ENCODE measurements at regions not wholly inside any gene's neighbourhood (a gene's known extent, or its start where the extent isn't known, plus 50 kb on each side); places are given as distances from the start of the nearest gene placed in this dataset.
"Not testable (repeated sequence)": the region's sequence is repeated elsewhere in the genome, so short reads cannot be mapped to it uniquely, and the experiment has no call there.

- DNase-seq, result no peak
Measured at GRCh38 chr16:50497592-50497991, 50.6 kb upstream of the NKD1 start.

GRCh38 chr16:50496990-50497389 is 51.2 kb upstream of the NKD1 start:
- no peak for DNase-seq

- no peak for DNase-seq
Measured at GRCh38 chr16:50495673-50496072, 52.5 kb upstream of the NKD1 start.

- DNase-seq, result no peak
Measured at GRCh38 chr16:50494501-50495491, 53.4 kb upstream of the NKD1 start.

GRCh38 chr16:50491516-50491915 is 56.7 kb upstream of the NKD1 start:
- no peak for DNase-seq

- no peak for DNase-seq
Measured at GRCh38 chr16:50490828-50491227, 57.4 kb upstream of the NKD1 start.

GRCh38 chr16:50489182-50489581 is 59.0 kb upstream of the NKD1 start:
- no peak for DNase-seq

GRCh38 chr16:50487528-50487927 is 60.7 kb upstream of the NKD1 start:
- no peak for DNase-seq

- not testable (repeated sequence) for DNase-seq
Measured at GRCh38 chr16:50486162-50486561, 62.0 kb upstream of the NKD1 start.

GRCh38 chr16:50485232-50485631 is 63.0 kb upstream of the NKD1 start:
- no peak for DNase-seq

- no peak for DNase-seq
Measured at GRCh38 chr16:50482271-50482670, 65.9 kb upstream of the NKD1 start.

GRCh38 chr16:50480206-50480605 is 68.0 kb upstream of the NKD1 start:
- DNase-seq, result peak in 1 of 2 donors; percentile 79

- no peak for DNase-seq
Measured at GRCh38 chr16:50479771-50480170, 68.4 kb upstream of the NKD1 start.

GRCh38 chr16:50478773-50479149 is 69.4 kb upstream of the NKD1 start:
- no peak for DNase-seq

- DNase-seq, result no peak
Measured at GRCh38 chr16:50478075-50478772, 70.0 kb upstream of the NKD1 start.

- DNase-seq, result no peak
Measured at GRCh38 chr16:50476486-50477255, 71.5 kb upstream of the NKD1 start.

GRCh38 chr16:50475170-50475569 is 73.0 kb upstream of the NKD1 start:
- DNase-seq, result no peak

GRCh38 chr16:50474138-50474537 is 74.1 kb upstream of the NKD1 start:
- no peak for DNase-seq

GRCh38 chr16:50473356-50473945 is 74.7 kb upstream of the NKD1 start:
- DNase-seq, result no peak

- no peak for DNase-seq
Measured at GRCh38 chr16:50472472-50472871, 75.7 kb upstream of the NKD1 start.

GRCh38 chr16:50470687-50471086 is 77.5 kb upstream of the NKD1 start:
- DNase-seq, result no peak

- DNase-seq, result peak in 1 of 2 donors; percentile 27
Measured at GRCh38 chr16:50469744-50470321, 78.4 kb upstream of the NKD1 start.
